Erythroblast (primary cell): ENCODE measurements at regions not wholly inside any gene's neighbourhood (a gene's known extent, or its start where the extent isn't known, plus 50 kb on each side); places are given as distances from the start of the nearest gene placed in this dataset.

Experiments used
- GATA1 ChIP-seq: IDR thresholded peaks from 2 replicates; pipeline ENCODE4 v1.6.1; 2011; ENCODE audit warnings: low read depth, mild to moderate bottlenecking, control low read depth, low read length, moderate library complexity
- POLR2A ChIP-seq: IDR thresholded peaks from 2 replicates; pipeline ENCODE4 v1.6.1; 2011; ENCODE audit warnings: mild to moderate bottlenecking, low read length

DNA sequence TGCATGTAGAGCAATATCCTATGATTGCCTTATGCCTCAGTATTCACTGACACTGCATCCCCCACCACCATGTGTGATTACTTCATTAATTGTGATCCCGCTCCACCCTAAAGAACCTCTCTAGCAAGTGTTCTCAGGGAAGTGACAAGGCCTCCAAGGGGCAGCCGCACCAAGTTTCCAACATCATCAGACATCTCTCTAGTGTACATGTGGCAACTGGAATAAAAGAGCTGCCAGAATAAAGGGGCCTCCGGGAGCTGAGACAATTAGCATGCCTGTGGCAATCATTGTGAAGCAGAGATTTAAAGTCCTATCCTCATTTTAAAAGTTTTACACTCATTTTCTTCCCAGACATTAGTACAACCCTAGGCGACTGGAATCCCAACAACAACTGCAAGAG is 902.1 kb upstream of the SEMA6D start:
- no peak for TF ChIP-seq POLR2A
- TF ChIP-seq GATA1: no peak
